GM18517 (cell line): ENCODE measurements at regions not wholly inside any gene's neighbourhood (a gene's known extent, or its start where the extent isn't known, plus 50 kb on each side); places are given as distances from the start of the nearest gene placed in this dataset.
"Not testable (repeated sequence)": the region's sequence is repeated elsewhere in the genome, so short reads cannot be mapped to it uniquely, and the experiment has no call there.

Experiments
- ATAC-seq: cut with Tn5 transposase; IDR thresholded peaks from one replicate; pipeline ENCODE4 v1.9.1; 2021; ENCODE audit warnings: mild to moderate bottlenecking, moderate library complexity; ENCODE audit not compliant: unreplicated experiment

GRCh38 chr1:60950224-60951063, 131.9 kb upstream of the NFIA start:
- ATAC-seq, result no peak

- ATAC-seq, result no peak
These were observed 132.5 kb upstream of the NFIA start for GRCh38 chr1:60949826-60950197.

- no peak for ATAC-seq
These were observed 133.1 kb upstream of the NFIA start for GRCh38 chr1:60949154-60949825.

GRCh38 chr1:60948486-60948885, 133.9 kb upstream of the NFIA start:
- no peak for ATAC-seq

GRCh38 chr1:60947367-60947766, 135.0 kb upstream of the NFIA start:
- no peak for ATAC-seq

- no peak for ATAC-seq
These were observed 139.3 kb upstream of the NFIA start for GRCh38 chr1:60942896-60943638.

GRCh38 chr1:60942291-60942690, 140.1 kb upstream of the NFIA start:
- ATAC-seq, result no peak

GRCh38 chr1:60940685-60941084, 141.7 kb upstream of the NFIA start:
- not testable (repeated sequence) for ATAC-seq

GRCh38 chr1:60937720-60938119, 144.6 kb upstream of the NFIA start:
- no peak for ATAC-seq

- no peak for ATAC-seq
These were observed 145.6 kb upstream of the NFIA start for GRCh38 chr1:60936591-60937342.

- ATAC-seq, result no peak
These were observed 146.2 kb upstream of the NFIA start for GRCh38 chr1:60936163-60936562.

- no peak for ATAC-seq
These were observed 146.7 kb upstream of the NFIA start for GRCh38 chr1:60935599-60936110.

- no peak for ATAC-seq
These were observed 152.2 kb upstream of the NFIA start for GRCh38 chr1:60930130-60930529.

- ATAC-seq, result no peak
These were observed 157.2 kb upstream of the NFIA start for GRCh38 chr1:60924964-60925798.

GRCh38 chr1:60924165-60924564, 158.2 kb upstream of the NFIA start:
- no peak for ATAC-seq

- no peak for ATAC-seq
These were observed 158.8 kb upstream of the NFIA start for GRCh38 chr1:60923389-60924087.

- no peak for ATAC-seq
These were observed 160.1 kb upstream of the NFIA start for GRCh38 chr1:60922304-60922703.

GRCh38 chr1:60921175-60921574, 161.2 kb upstream of the NFIA start:
- no peak for ATAC-seq

- no peak for ATAC-seq
These were observed 161.8 kb upstream of the NFIA start for GRCh38 chr1:60920561-60920960.
